Fibroblast of peridontal ligament (primary cell): ENCODE measurements at regions not wholly inside any gene's neighbourhood (a gene's known extent, or its start where the extent isn't known, plus 50 kb on each side); places are given as distances from the start of the nearest gene placed in this dataset.

Experiments
- DNase-seq: peaks from one replicate; pipeline ENCODE4 v3.0.0-alpha.2; 2010; ENCODE audit errors: extremely low read depth

GRCh38 chr7:13578294-13578693 lies 411.2 kb downstream of the ETV1 start:
- DNase-seq, result no peak

DNA sequence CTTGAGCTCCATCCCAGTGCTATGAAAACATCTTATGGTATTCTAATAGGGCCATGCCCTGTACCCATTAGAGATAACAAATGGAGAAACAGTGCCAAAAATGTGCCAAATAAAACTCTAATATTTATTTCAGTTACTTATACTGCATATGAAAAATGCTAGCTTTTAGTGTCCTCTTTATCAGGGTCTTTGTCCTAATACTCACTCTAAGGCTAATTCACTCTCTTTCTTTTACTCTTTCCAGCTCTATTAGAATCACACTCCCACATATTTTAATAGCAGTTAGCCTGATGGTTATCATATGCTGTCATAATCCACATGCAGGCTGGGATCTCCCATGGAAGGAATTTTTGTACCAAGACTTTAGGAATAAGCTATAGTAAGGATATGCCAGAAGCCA lies 408.4 kb downstream of the ETV1 start:
- no peak for DNase-seq

DNA sequence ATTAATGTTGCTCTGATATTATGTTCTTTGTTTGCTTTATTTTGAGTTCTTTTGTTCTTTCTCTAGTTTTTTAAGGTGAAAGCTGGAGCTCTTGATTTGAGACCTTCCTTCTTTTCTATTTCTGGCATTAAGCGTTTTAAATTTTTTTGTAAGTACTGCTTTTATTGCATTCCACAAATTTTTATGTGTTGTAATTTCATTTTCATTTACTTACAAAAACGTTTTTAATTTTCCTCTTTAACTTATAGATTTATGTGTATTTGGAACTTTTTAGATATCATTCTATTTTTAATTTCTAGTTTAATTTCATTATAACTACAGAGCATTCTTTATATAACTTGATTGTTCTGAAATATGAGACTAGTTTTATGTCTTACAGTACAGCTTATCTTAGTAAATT lies 395.6 kb downstream of the ETV1 start:
- DNase-seq, result no peak

GRCh38 chr7:13602036-13602435 lies 387.4 kb downstream of the ETV1 start:
- DNase-seq, result no peak

GRCh38 chr7:13603016-13603415 lies 386.4 kb downstream of the ETV1 start:
- DNase-seq, result no peak

- no peak for DNase-seq
These were observed 385.8 kb downstream of the ETV1 start for GRCh38 chr7:13603661-13604060.

GRCh38 chr7:13604178-13604577 lies 385.3 kb downstream of the ETV1 start:
- DNase-seq, result no peak

DNA sequence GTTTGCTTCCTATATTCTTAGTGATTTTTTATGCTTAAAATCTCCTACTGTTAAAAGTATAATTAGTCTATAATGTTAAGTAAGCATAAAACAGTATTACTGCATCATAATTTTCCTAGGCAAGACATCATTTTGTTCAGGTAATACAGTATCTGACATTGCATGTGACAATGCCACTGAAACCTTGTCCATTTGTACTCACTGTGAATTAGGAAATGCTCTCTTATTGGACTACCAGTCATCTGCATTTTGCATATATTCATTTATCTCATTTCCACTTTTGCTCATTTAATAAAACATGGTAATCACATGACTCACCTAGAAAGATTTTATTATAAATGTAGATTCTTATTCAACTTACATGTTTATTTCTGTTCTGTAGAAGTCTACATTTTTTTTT lies 379.1 kb downstream of the ETV1 start:
- no peak for DNase-seq

GRCh38 chr7:13615679-13616078 lies 373.8 kb downstream of the ETV1 start:
- DNase-seq, result no peak

DNA sequence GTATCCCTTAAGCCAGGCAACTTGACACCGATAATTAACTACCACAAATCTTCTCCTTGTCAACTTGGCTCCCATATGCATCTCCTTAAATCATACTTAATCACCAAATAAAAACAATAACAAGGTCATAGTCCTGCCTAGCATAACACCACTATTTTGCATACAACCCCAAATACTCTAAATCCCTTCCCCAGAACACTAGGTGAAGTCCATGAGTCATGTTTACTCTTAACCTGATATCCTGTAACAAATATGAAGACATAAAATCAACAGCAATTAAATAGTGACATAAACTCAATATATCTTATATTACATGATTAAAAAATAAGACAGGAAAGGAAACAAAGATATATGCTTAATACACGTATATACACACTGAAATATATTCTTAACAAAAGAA lies 362.0 kb downstream of the ETV1 start:
- no peak for DNase-seq

- peak; percentile 38 for DNase-seq
These were observed 361.0 kb downstream of the ETV1 start for GRCh38 chr7:13628239-13629001.

- DNase-seq, result peak; percentile 51
These were observed 358.0 kb downstream of the ETV1 start for GRCh38 chr7:13631207-13632049.

DNA sequence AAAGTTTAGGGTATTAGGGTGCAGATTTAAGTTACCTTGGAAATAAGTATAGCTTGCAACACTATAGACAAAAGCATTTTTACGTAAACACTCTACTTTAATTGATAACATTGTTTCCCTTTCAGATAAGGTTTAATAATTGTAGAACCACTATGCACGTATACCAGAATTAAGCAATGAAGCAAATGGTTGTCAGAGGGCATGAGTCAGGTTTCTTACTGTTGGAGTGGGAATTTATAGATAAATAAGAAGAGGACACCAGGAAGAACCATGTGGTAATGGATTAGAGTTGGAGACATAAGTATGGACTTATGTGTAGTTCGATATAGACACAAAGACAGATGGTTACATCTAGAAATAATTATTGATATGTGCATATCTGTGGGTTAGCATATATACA lies 355.6 kb downstream of the ETV1 start:
- peak; percentile 10 for DNase-seq

DNA sequence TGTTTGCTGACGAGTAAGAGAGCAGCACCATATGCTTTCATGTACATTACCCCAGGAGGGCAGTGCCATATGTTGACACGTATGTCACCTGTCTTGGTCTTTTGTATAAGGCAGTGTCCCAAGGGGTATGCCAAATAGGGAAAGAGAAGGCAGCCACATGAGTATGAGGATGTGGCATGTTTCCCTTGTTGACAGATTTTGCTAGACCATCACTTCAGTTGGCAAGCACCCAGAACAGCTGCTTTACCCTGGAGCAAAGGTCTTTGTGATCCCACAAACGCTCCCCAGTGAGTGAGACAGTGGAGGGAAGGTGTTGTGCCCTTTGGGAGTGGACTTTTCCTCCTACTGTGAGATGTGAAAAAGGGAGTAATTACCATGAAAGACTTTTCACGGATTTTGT lies 350.1 kb downstream of the ETV1 start:
- no peak for DNase-seq

DNA sequence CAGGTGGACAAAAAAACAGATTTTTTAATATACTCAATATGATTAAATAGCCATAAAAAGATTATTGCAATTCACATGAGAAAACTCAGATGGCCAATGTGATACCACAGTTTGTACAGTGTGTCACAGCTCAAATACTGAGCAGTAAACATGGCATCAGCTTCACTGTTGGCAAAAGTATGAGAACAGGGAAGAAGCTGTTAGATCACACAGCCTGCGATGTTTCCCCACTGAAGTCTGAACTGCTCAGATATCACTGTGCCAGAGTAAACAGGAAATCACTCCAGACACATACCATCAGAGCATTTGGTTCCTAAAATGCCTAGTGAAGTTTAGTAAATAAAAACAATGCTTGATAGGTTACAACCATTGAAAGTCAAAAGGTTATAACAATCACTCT lies 347.8 kb downstream of the ETV1 start:
- DNase-seq, result peak; percentile 59

- DNase-seq, result peak; percentile 40
These were observed 338.3 kb downstream of the ETV1 start for GRCh38 chr7:13651167-13651566.

DNA sequence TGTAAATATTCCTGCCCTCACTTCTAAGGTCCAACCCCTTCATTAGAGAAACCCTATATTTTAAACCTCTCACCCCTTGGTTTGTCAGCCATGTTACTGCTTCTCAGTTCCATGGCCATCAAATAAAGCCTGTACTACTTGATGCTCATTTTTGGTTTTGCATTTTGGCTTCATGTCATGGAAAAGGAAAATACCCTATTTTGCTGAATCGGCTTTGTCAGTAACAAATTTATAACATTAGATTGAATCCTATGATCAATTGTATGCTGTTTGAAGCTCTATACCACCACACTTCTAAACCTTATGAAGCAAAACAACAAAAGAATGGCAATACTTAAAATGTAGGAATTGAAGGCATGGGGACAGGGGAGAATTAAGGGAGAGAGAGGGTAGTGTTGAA lies 333.1 kb downstream of the ETV1 start:
- DNase-seq, result no peak

- no peak for DNase-seq
These were observed 316.2 kb downstream of the ETV1 start for GRCh38 chr7:13673290-13673689.

GRCh38 chr7:13682626-13683025 lies 306.8 kb downstream of the ETV1 start:
- DNase-seq, result no peak

DNA sequence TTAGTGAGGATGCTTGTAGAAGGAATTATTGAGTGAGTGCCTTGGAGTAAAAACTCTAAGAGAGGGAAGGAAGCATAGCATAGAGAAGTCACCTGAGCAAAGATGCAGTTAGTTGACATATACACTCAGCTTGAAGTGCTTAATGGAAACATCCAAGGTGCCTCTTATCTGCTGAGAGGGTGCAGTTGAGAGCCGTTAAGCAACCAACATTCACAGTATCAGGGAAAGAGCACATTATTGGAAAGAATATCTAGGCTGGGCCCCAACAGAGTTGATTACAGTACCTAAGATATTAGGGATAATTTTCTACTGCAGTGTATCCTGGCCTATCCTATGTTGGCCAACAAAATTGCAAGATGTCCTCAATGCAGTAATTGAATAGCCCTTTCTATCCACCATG lies 302.0 kb downstream of the ETV1 start:
- DNase-seq, result no peak

- DNase-seq, result peak; percentile 3
These were observed 296.9 kb downstream of the ETV1 start for GRCh38 chr7:13692548-13692947.

- DNase-seq, result no peak
These were observed 287.2 kb downstream of the ETV1 start for GRCh38 chr7:13702251-13702650.

- no peak for DNase-seq
These were observed 280.8 kb downstream of the ETV1 start for GRCh38 chr7:13708670-13709069.
